Karpas-422 (cell line): ENCODE measurements at regions not wholly inside any gene's neighbourhood (a gene's known extent, or its start where the extent isn't known, plus 50 kb on each side); places are given as distances from the start of the nearest gene placed in this dataset.

ENCODE experiments used
- DNase-seq: peaks from one replicate; pipeline ENCODE4 v3.0.0-alpha.2; 2015
- H2AFZ ChIP-seq: fragments of 200-600 bp; sonication (generic); 2 replicates; pipeline ENCODE4 v1.6.1; 2014; ENCODE audit warnings: antibody characterized with exemption, low read length, mixed read lengths
- H3K27ac ChIP-seq: fragments of 200-600 bp; sonication (generic); 2 replicates; pipeline ENCODE4 v1.5.1; 2014; ENCODE audit warnings: mild to moderate bottlenecking, low read length, moderate library complexity
- H3K27me3 ChIP-seq: fragments of 200-600 bp; sonication (generic); 2 replicates; pipeline ENCODE4 v1.6.1; 2014; ENCODE audit warnings: low read length, mixed read lengths
- H3K36me3 ChIP-seq: fragments of 200-600 bp; sonication (generic); 2 replicates; pipeline ENCODE4 v1.6.1; 2014; ENCODE audit warnings: low read length, mixed read lengths; ENCODE audit not compliant: insufficient read depth
- H3K4me1 ChIP-seq: fragments of 200-600 bp; sonication (generic); 2 replicates; pipeline ENCODE4 v1.6.1; 2014; ENCODE audit warnings: mild to moderate bottlenecking, low read length, mixed read lengths
- H3K4me2 ChIP-seq: fragments of 200-600 bp; sonication (generic); 2 replicates; pipeline ENCODE4 v1.6.1; 2014; ENCODE audit warnings: low read length, low read depth, mild to moderate bottlenecking; ENCODE audit not compliant: poor library complexity, severe bottlenecking
- H3K4me3 ChIP-seq: fragments of 200-600 bp; sonication (generic); 2 replicates; pipeline ENCODE4 v1.5.1; 2014; ENCODE audit warnings: mild to moderate bottlenecking, antibody characterized with exemption, low read length, mixed read lengths
- H3K79me2 ChIP-seq: fragments of 200-600 bp; sonication (generic); 2 replicates; pipeline ENCODE4 v1.6.1; 2014; ENCODE audit warnings: mild to moderate bottlenecking, low read length, mixed read lengths
- H3K9ac ChIP-seq: fragments of 200-600 bp; sonication (generic); 2 replicates; pipeline ENCODE4 v1.6.0; 2014; ENCODE audit warnings: low read length
- H3K9me2 ChIP-seq: fragments of 200-600 bp; sonication (generic), shearing (Covaris generic); replicated peaks from 2 replicates; pipeline ENCODE4 v1.6.0; 2014; ENCODE audit warnings: mild to moderate bottlenecking, low read length, moderate library complexity; ENCODE audit not compliant: insufficient read depth
- H3K9me3 ChIP-seq: fragments of 300-700, 200-600 bp; sonication (generic); 2 replicates; pipeline ENCODE4 v1.6.1; 2014; ENCODE audit warnings: low read length, mixed read lengths
- H4K20me1 ChIP-seq: fragments of 200-600 bp; sonication (generic); 2 replicates; pipeline ENCODE4 v1.6.1; 2014; ENCODE audit warnings: mild to moderate bottlenecking, antibody characterized with exemption, low read length, low read depth; ENCODE audit not compliant: insufficient read depth

DNA sequence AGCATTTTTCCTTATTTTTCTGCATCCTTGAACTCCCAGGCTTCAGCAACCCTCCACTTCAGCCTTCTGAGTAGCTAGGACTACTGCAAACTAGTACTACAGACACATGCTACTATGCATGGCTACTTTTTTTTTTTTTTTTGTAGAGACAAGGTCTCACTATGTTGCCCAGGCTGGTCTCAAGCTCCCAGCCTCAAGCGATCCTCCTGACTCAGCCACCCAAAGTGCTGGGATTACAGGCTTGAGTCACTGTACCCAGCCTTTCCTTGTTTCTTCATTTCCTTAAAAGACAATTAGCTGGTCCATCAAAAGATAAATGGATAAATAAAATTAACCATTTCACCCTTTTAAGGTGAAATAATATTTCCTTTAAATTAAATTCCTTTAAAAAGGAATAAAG lies 205.8 kb downstream of the SPTSSA start:
- Histone ChIP-seq H3K4me3 (no peak overlapping the region), H4K20me1 (no peaks in the 10 kb centered on the region), H3K9me2 (no peaks in the 10 kb centered on the region)

DNA sequence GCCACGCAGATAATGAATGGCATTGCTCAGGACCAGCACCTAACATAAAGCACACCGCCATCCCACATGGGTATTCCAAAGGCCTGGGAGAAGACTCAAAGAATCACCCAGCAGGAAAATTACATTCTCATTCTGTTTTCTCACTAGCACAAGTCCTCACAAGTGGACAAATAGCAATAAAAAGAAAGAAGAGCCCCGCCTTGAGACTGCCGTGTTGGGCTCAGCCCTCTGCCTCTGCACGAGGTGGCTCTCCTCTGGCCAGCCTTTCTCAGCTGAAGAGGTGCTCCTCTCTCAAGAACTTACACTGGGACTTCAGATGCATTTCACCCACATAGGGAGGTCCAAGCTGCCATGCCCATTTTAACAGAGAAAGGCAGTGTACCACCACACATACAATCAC lies 207.5 kb downstream of the SPTSSA start:
- Histone ChIP-seq H3K9me3 (no peaks in the 10 kb centered on the region), H3K27ac (no peak overlapping the region), H3K4me1 (no peaks in the 10 kb centered on the region), H3K9ac (no peak overlapping the region), H3K79me2 (no peaks in the 10 kb centered on the region), H3K4me3 (no peak overlapping the region), H3K9me2 (no peaks in the 10 kb centered on the region), H3K36me3 (no peaks in the 10 kb centered on the region), H4K20me1 (no peaks in the 10 kb centered on the region; the same call in 1 of the 2 replicates), H2AFZ (no peak overlapping the region), H3K27me3 (no peaks in the 10 kb centered on the region), H3K4me2 (no peak overlapping the region)
- DNase-seq = no peak

More for the DNA sequence above, 205.8 kb downstream of the SPTSSA start:
- Histone ChIP-seq H3K9ac (no peak overlapping the region), H2AFZ (no peak overlapping the region), H3K9me3 (no peaks in the 10 kb centered on the region), H3K27me3 (no peaks in the 10 kb centered on the region), H3K4me1 (no peaks in the 10 kb centered on the region), H3K4me2 (no peak overlapping the region), H3K79me2 (no peaks in the 10 kb centered on the region), H3K27ac (no peak overlapping the region), H3K36me3 (no peaks in the 10 kb centered on the region)
- DNase-seq = no peak

DNA sequence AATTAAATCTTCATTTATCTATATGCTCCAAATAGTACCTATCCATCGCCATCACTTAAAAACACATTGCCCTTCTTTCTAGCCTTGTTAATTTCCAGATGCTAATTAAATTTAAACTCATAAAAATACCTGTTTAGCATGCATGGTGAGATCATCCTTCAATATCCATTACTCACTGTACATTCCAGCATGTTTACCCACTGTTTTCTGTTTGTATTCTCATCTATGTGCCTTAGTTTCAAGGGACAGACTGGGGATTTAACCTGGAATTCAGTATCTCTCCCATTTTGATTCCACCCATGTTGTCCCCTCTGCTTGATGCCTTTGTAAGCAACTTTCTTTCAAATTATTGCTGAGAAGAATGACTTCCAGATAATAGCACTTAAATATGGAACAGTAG lies 208.0 kb downstream of the SPTSSA start:
- Histone ChIP-seq H3K4me3 (no peak overlapping the region), H3K9ac (no peak overlapping the region), H3K9me2 (no peaks in the 10 kb centered on the region), H3K27me3 (no peaks in the 10 kb centered on the region), H3K79me2 (no peaks in the 10 kb centered on the region), H3K4me1 (no peaks in the 10 kb centered on the region), H3K9me3 (no peaks in the 10 kb centered on the region), H4K20me1 (no peaks in the 10 kb centered on the region; the same call in 1 of the 2 replicates), H3K27ac (no peak overlapping the region), H3K4me2 (no peak overlapping the region), H3K36me3 (no peaks in the 10 kb centered on the region), H2AFZ (no peak overlapping the region)
- DNase-seq = no peak

DNA sequence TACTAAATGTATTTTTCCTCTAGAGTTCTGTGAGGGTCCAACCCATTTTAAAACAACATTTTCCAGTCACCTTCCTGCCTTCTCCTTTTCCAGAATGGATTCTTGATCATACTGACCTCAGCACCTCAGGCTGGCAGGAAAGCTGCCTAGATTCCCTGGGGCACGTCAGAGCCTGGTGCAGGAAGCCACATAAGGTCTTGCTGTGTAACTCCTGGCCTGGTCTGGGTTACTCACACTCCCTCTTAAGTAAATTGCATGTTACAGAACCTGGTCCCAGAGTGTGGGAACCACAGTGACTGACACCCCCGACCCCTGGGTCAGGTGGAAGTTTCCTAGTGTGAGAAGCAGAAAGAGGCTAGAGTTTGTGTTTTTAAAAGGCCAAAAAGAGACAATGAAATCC lies 209.8 kb downstream of the SPTSSA start:
- no peaks in the 10 kb centered on the region for H3K9me2 ChIP-seq
- H3K9me3 ChIP-seq = no peaks in the 10 kb centered on the region
- no peak overlapping the region for H3K9ac ChIP-seq
- H3K4me2 ChIP-seq = no peak overlapping the region
- no peak overlapping the region for H3K4me3 ChIP-seq
- H2AFZ ChIP-seq = no peak overlapping the region
- no peaks in the 10 kb centered on the region; the same call in 1 of the 2 replicates for H4K20me1 ChIP-seq
- no peak for DNase-seq
- H3K4me1 ChIP-seq = no peaks in the 10 kb centered on the region
- no peaks in the 10 kb centered on the region for H3K79me2 ChIP-seq
- no peaks in the 10 kb centered on the region for H3K27me3 ChIP-seq
- no peaks in the 10 kb centered on the region for H3K36me3 ChIP-seq
- H3K27ac ChIP-seq = no peak overlapping the region

DNA sequence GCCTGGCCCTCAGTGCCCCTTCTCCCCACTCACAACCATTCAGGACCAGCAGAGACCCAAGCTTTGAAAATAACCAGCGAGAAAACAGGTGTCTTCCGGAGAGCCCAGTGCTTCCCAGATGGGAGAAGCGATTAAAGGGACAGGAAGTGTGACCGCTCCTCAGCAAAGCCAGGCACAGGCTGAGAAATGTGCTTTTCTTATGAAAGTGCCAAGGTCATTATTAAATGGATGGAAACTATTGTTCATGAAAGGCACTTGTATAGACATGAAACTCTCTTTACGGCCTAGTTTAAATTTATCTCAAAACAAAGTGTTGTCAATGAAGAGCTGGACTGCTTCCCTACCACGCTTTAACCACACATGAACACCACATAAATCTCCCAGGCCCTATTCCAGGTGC lies 210.4 kb downstream of the SPTSSA start:
- Histone ChIP-seq H3K9me3 (no peaks in the 10 kb centered on the region), H2AFZ (no peak overlapping the region), H3K4me2 (no peak overlapping the region), H3K9me2 (no peaks in the 10 kb centered on the region), H3K79me2 (no peaks in the 10 kb centered on the region), H3K4me1 (no peaks in the 10 kb centered on the region), H3K9ac (no peak overlapping the region), H3K27ac (no peak overlapping the region), H3K4me3 (no peak overlapping the region), H4K20me1 (no peaks in the 10 kb centered on the region; the same call in 1 of the 2 replicates), H3K36me3 (no peaks in the 10 kb centered on the region), H3K27me3 (no peaks in the 10 kb centered on the region)
- no peak for DNase-seq

DNA sequence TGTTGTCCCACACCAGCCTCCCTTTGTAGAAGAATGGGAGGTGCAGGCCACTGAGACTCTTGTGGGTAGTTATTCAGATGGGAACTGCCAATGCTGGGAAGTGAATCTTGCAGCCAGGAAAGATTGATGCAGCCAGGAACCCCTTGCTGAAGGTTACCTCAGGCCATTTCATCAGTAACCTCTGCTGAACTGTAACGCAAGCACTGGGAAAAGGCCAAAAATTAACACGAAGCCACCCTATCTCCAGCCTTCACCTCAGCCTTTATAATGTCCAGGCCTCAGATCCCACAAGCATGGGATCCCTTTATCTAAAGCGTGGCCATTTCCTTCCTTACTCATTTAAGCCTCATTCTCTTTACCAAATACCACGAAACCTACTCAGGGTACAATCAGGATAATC lies 211.1 kb downstream of the SPTSSA start:
- Histone ChIP-seq H3K4me3 (no peak overlapping the region), H3K79me2 (no peaks in the 10 kb centered on the region), H3K4me1 (no peaks in the 10 kb centered on the region), H3K9me3 (no peaks in the 10 kb centered on the region), H3K9ac (no peak overlapping the region), H3K4me2 (no peak overlapping the region), H3K27ac (no peak overlapping the region), H3K27me3 (no peaks in the 10 kb centered on the region), H3K36me3 (no peaks in the 10 kb centered on the region), H4K20me1 (no peaks in the 10 kb centered on the region; the same call in 1 of the 2 replicates), H3K9me2 (no peaks in the 10 kb centered on the region), H2AFZ (no peak overlapping the region)
- no peak for DNase-seq

DNA sequence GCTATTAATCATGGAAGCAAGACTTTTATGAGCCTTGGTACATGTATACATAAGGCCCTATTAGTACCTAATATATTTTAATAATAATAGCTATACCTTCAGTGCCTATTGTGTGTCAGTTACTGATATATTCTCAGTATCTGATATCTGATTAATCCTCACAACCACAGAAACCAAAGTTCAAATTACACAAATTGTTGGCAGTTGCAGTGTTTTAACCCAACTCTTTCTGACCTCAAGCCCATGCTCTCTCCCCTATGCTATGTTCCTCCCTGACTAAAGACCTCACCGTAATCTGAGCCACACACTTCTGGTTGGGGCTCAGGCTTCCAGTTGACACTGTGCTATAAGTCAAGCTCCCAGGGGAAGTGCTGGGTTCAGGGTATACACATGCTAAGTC lies 214.4 kb downstream of the SPTSSA start:
- no peak overlapping the region for H3K27ac ChIP-seq
- H3K9me2 ChIP-seq = no peaks in the 10 kb centered on the region
- no peaks in the 10 kb centered on the region; the same call in 1 of the 2 replicates for H4K20me1 ChIP-seq
- no peaks in the 10 kb centered on the region for H3K79me2 ChIP-seq
- H3K27me3 ChIP-seq = no peaks in the 10 kb centered on the region
- no peaks in the 10 kb centered on the region for H3K36me3 ChIP-seq
- no peak overlapping the region for H3K4me3 ChIP-seq
- DNase-seq = no peak
- no peak overlapping the region for H3K9ac ChIP-seq
- no peaks in the 10 kb centered on the region for H3K9me3 ChIP-seq
- no peak overlapping the region for H3K4me2 ChIP-seq
- no peaks in the 10 kb centered on the region for H3K4me1 ChIP-seq
- H2AFZ ChIP-seq = no peak overlapping the region

DNA sequence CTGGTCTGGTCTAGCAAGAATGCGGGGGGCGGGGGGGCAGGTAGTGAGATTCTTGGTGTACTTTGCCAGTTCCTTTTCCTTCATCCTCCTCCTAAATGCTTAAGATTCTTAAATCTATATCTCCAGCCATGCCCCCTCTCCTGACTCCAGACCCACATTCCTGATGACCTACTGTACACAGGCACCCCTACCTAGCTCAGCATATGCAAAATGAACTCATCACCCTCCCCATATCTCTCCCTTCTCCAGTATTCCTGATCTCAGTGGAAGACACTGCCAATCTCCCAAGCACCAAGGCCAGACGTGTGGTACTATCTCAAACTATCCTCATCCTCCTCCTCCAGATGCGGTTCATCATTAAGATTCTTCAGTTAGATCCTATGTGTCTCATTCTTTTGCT lies 215.8 kb downstream of the SPTSSA start:
- no peaks in the 10 kb centered on the region for H3K9me2 ChIP-seq
- no peaks in the 10 kb centered on the region for H3K27me3 ChIP-seq
- no peaks in the 10 kb centered on the region for H3K9me3 ChIP-seq
- H3K79me2 ChIP-seq = no peaks in the 10 kb centered on the region
- no peak for DNase-seq
- no peaks in the 10 kb centered on the region for H3K4me1 ChIP-seq
- H3K4me2 ChIP-seq = no peak overlapping the region
- H3K27ac ChIP-seq = no peak overlapping the region
- no peaks in the 10 kb centered on the region for H3K36me3 ChIP-seq
- no peaks in the 10 kb centered on the region; the same call in 1 of the 2 replicates for H4K20me1 ChIP-seq
- H2AFZ ChIP-seq = no peak overlapping the region
- H3K9ac ChIP-seq = no peak overlapping the region
- H3K4me3 ChIP-seq = no peak overlapping the region

DNA sequence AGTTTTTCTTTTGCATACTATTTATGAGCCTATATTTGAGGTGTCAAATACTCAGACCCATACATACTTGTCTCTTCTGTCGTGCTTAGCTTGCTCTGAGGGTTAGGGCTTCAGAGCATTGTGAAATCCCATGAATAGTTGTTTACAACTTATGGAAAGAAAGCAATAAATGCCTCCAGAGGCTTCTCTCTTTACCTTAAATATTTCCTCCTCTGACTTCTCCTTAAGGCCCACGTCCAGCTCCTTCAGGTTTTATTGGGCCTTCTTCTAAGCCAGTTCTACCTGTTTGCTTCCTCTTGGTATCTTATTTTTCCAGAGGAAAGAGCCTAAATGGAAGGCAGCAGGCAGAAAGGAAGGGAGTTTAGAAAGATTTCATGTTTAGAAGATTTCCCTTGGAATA lies 218.6 kb downstream of the SPTSSA start:
- no peak for DNase-seq
- H3K36me3 ChIP-seq = no peaks in the 10 kb centered on the region

More for the DNA sequence above, 218.6 kb downstream of the SPTSSA start:
- Histone ChIP-seq H3K4me1 (no peaks in the 10 kb centered on the region), H3K9ac (no peak overlapping the region), H3K79me2 (no peaks in the 10 kb centered on the region), H3K27me3 (no peaks in the 10 kb centered on the region), H3K4me3 (no peak overlapping the region), H3K9me3 (no peaks in the 10 kb centered on the region), H4K20me1 (no peaks in the 10 kb centered on the region), H3K9me2 (no peaks in the 10 kb centered on the region), H3K4me2 (no peak overlapping the region), H3K27ac (no peak overlapping the region), H2AFZ (no peak overlapping the region)
